NT2/D1 (cell line): ENCODE measurements at regions not wholly inside any gene's neighbourhood (a gene's known extent, or its start where the extent isn't known, plus 50 kb on each side); places are given as distances from the start of the nearest gene placed in this dataset.

ENCODE experiments used
- SUZ12 ChIP-seq: IDR thresholded peaks from 2 replicates; pipeline ENCODE4 v1.6.1; 2011; ENCODE audit not compliant: insufficient read length, insufficient read depth; ENCODE audit errors: extremely low read depth
- YY1 ChIP-seq: IDR thresholded peaks from 2 replicates; pipeline ENCODE4 v1.6.1; 2011; ENCODE audit not compliant: insufficient read length, insufficient read depth
- ZNF274 ChIP-seq: IDR thresholded peaks from 2 replicates; pipeline ENCODE4 v1.6.1; 2011; ENCODE audit warnings: mild to moderate bottlenecking, low read depth, low read length

DNA sequence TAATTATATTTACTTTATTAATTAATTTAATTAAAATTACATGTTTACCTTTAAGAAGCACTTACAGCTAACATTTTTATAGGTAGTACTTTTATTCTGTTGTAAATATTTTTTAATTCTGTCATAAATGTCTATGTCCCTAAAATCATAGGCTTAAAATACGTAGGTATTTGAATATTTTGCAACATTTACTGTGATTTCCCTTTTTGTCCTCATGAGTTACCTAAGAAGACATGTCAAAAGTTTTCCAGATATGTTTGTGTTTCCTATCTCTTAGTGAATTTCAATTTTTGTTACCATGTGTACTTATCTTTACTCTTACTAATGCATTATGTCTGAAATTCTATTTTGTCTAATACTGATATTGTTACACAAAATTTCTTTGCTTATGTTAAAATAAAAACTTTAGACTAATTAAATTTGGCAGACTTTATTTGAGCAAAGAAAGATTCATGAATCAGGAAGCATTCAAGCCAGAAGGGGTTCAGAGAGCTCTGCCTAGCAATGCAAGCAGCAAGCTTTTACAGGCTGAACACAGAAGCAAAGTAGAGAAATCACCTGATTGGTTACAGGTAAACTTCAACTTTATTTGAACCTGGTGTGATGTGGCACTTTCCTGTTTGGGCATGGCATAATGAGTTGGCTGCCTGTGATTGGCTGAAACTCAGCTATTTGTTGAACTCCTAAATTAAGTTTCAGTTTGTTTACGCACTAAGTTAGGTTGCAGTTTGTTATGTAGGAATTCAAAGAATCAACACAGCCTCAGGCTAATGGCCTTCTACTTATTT, 123.2 kb upstream of the TMEM170B start:
- TF ChIP-seq SUZ12 (no peak), YY1 (no peak), ZNF274 (no peak)
